HEK293 (cell line): ENCODE measurements at regions not wholly inside any gene's neighbourhood (a gene's known extent, or its start where the extent isn't known, plus 50 kb on each side); places are given as distances from the start of the nearest gene placed in this dataset.

Experiments used
- CTCF ChIA-PET: fragments of 350-600 bp; formaldehyde crosslinking; extraction: SDS; loops from one replicate; lab custom pipeline; 2021; ENCODE audit warnings: antibody characterized with exemption; lab: Yijun Ruan, JAX
- POLR2A ChIA-PET: fragments of 300-600 bp; formaldehyde crosslinking; extraction: SDS; loops from one replicate; lab custom pipeline; 2020; ENCODE audit warnings: antibody characterized with exemption, inconsistent platforms; lab: Yijun Ruan, JAX
- H3K27ac ChIP-seq: fragments of 200-500 bp; sonication (Bioruptor generic); 2 replicates; pipeline ENCODE4 v1.5.1; 2014; ENCODE audit warnings: low read depth, low read length, control low read depth, inconsistent platforms; ENCODE audit errors: extremely low read depth
- H3K36me3 ChIP-seq, 2 experiments: fragments of 200-500 bp in 1 of 2; sonication (Bioruptor generic) in 1 of 2; 1 replicate in 1 of 2; 2 replicates in 1 of 2; pipeline ENCODE4 v1.5.1; 2014 to 2017; ENCODE audit warnings: inconsistent platforms in 2 of 2, low read length in 2 of 2; ENCODE audit not compliant: control insufficient read depth in 2 of 2, insufficient read depth in 1 of 2
- H3K4me1 ChIP-seq: fragments of 200-500 bp; sonication (Bioruptor generic); 2 replicates; pipeline ENCODE4 v1.5.1; 2014; ENCODE audit warnings: mild to moderate bottlenecking, low read length, inconsistent platforms; ENCODE audit not compliant: control insufficient read depth, insufficient read depth
- H3K4me3 ChIP-seq: 2 replicates; pipeline ENCODE4 v1.5.1; 2011; ENCODE audit warnings: low read depth, mild to moderate bottlenecking, control low read depth, low read length, moderate library complexity
- H3K9me3 ChIP-seq: fragments of 200-500 bp; sonication (Bioruptor generic); 2 replicates; pipeline ENCODE4 v1.5.1; 2014; ENCODE audit warnings: low read depth, low read length, inconsistent platforms; ENCODE audit not compliant: control insufficient read depth, insufficient read depth
- GLI4 ChIP-seq: fragments of 450-650 bp; formaldehyde crosslinking; IDR thresholded peaks from 2 replicates; pipeline ENCODE4 v1.5.1; 2016; ENCODE audit warnings: missing biosample characterization, missing genetic modification characterization
- HIC1 ChIP-seq: fragments of 450-650 bp; formaldehyde crosslinking; IDR thresholded peaks from 2 replicates; pipeline ENCODE4 v1.5.1; 2016; ENCODE audit warnings: missing biosample characterization, missing genetic modification characterization
- PATZ1 ChIP-seq: fragments of 450-650 bp; formaldehyde crosslinking; IDR thresholded peaks from 2 replicates; pipeline ENCODE4 v1.5.1; 2016; ENCODE audit warnings: missing biosample characterization, missing genetic modification characterization
- WT1 ChIP-seq: fragments of 450-650 bp; formaldehyde crosslinking; IDR thresholded peaks from 2 replicates; pipeline ENCODE4 v1.5.1; 2016; ENCODE audit warnings: missing biosample characterization, missing genetic modification characterization
- ZBTB17 ChIP-seq: fragments of 450-650 bp; formaldehyde crosslinking; IDR thresholded peaks from 2 replicates; pipeline ENCODE4 v1.5.1; 2016; ENCODE audit warnings: missing biosample characterization, missing genetic modification characterization
- ZBTB20 ChIP-seq: fragments of 450-650 bp; formaldehyde crosslinking; IDR thresholded peaks from 2 replicates; pipeline ENCODE4 v1.5.1; 2016; ENCODE audit warnings: missing biosample characterization, missing genetic modification characterization
- ZNF155 ChIP-seq: fragments of 450-650 bp; formaldehyde crosslinking; IDR thresholded peaks from 2 replicates; pipeline ENCODE4 v1.5.1; 2016; ENCODE audit warnings: missing biosample characterization, missing genetic modification characterization
- ZNF239 ChIP-seq: fragments of 450-650 bp; formaldehyde crosslinking; IDR thresholded peaks from 2 replicates; pipeline ENCODE4 v1.5.1; 2016; ENCODE audit warnings: missing biosample characterization, missing genetic modification characterization
- ZNF248 ChIP-seq: fragments of 450-650 bp; formaldehyde crosslinking; IDR thresholded peaks from 2 replicates; pipeline ENCODE4 v1.5.1; 2017; ENCODE audit warnings: missing biosample characterization, missing genetic modification characterization
- ZNF274 ChIP-seq, 2 experiments: fragments of 200-500 bp in 1 of 2; fragments of 450-650 bp in 1 of 2; sonication (Bioruptor generic) in 1 of 2; formaldehyde crosslinking in 1 of 2; IDR thresholded peaks; 2 replicates each; pipeline versions ENCODE4 v1.5.1 to v1.6.1; 2014 to 2016; ENCODE audit warnings: borderline replicate concordance in 1 of 2, inconsistent platforms in 1 of 2, low read length in 1 of 2, missing biosample characterization in 1 of 2, missing genetic modification characterization in 1 of 2
- ZNF280D ChIP-seq: fragments of 450-650 bp; formaldehyde crosslinking; IDR thresholded peaks from 2 replicates; pipeline ENCODE4 v1.5.1; 2016; ENCODE audit warnings: missing biosample characterization, missing genetic modification characterization
- ZNF394 ChIP-seq: fragments of 450-650 bp; formaldehyde crosslinking; IDR thresholded peaks from 2 replicates; pipeline ENCODE4 v1.5.1; 2016; ENCODE audit warnings: missing biosample characterization, missing genetic modification characterization, mild to moderate bottlenecking, moderate library complexity, borderline replicate concordance
- ZNF416 ChIP-seq: fragments of 450-650 bp; formaldehyde crosslinking; IDR thresholded peaks from 2 replicates; pipeline ENCODE4 v1.5.1; 2016; ENCODE audit warnings: missing biosample characterization, missing genetic modification characterization
- ZNF513 ChIP-seq: fragments of 450-650 bp; IDR thresholded peaks from 2 replicates; pipeline ENCODE4 v1.5.1; 2018; ENCODE audit warnings: missing biosample characterization, missing genetic modification characterization
- ZNF521 ChIP-seq: fragments of 450-650 bp; formaldehyde crosslinking; IDR thresholded peaks from 2 replicates; pipeline ENCODE4 v1.5.1; 2017; ENCODE audit warnings: missing biosample characterization, mild to moderate bottlenecking, missing genetic modification characterization
- ZNF654 ChIP-seq: fragments of 450-650 bp; formaldehyde crosslinking; IDR thresholded peaks from 2 replicates; pipeline ENCODE4 v1.5.1; 2016; ENCODE audit warnings: low read depth, missing biosample characterization, missing genetic modification characterization
- ZNF692 ChIP-seq: fragments of 450-650 bp; formaldehyde crosslinking; IDR thresholded peaks from 2 replicates; pipeline ENCODE4 v1.5.1; 2016; ENCODE audit warnings: missing biosample characterization, missing genetic modification characterization
- ZNF701 ChIP-seq: fragments of 450-650 bp; formaldehyde crosslinking; IDR thresholded peaks from 2 replicates; pipeline ENCODE4 v1.5.1; 2016; ENCODE audit warnings: missing biosample characterization, missing genetic modification characterization
- ZNF747 ChIP-seq: fragments of 450-650 bp; formaldehyde crosslinking; IDR thresholded peaks from 2 replicates; pipeline ENCODE4 v1.5.1; 2016; ENCODE audit warnings: missing biosample characterization, missing genetic modification characterization
- ZSCAN16 ChIP-seq: fragments of 450-650 bp; formaldehyde crosslinking; IDR thresholded peaks from 2 replicates; pipeline ENCODE4 v1.5.1; 2016; ENCODE audit warnings: missing biosample characterization, missing genetic modification characterization

GRCh38 chr12:90851800-90852718, 102.9 kb downstream of the CCER1 start:
- H3K27ac ChIP-seq, result no peak overlapping the region
- TF ChIP-seq ZNF239 (tag by site-specific recombination) (no peak), ZNF513 (tag by site-specific recombination) (no peak), ZNF394 (tag by site-specific recombination) (no peak), ZNF747 (tag by site-specific recombination) (no peak), ZNF521 (tag by site-specific recombination) (no peak), ZNF274 (IDR thresholded peaks at IDR 0.05; ENCODE audit: low read length) (no peak), ZNF274 (tag by site-specific recombination; IDR thresholded peaks at IDR 0.05; ENCODE audit: borderline replicate concordance) (no peak), ZNF692 (tag by site-specific recombination) (no peak), ZNF701 (tag by site-specific recombination) (no peak), ZNF155 (tag by site-specific recombination) (no peak), ZNF654 (no peak), ZBTB17 (tag by site-specific recombination) (no peak), ZNF280D (tag by site-specific recombination) (no peak), ZNF248 (no peak), ZBTB20 (tag by site-specific recombination) (no peak), ZNF416 (tag by site-specific recombination) (no peak), GLI4 (no peak), PATZ1 (tag by site-specific recombination) (no peak), HIC1 (tag by site-specific recombination) (no peak), WT1 (tag by site-specific recombination) (no peak), ZSCAN16 (tag by site-specific recombination) (no peak)
- TF ChIP-seq, all 188 proteins: peak for 0
- Histone ChIP-seq H3K36me3 (no peaks in the 10 kb centered on the region), H3K4me1 (no peaks in the 10 kb centered on the region), H3K9me3 (no peaks in the 10 kb centered on the region), H3K4me3 (no peak overlapping the region)
- POLR2A ChIA-PET, result no interaction called here
- CTCF ChIA-PET, result no interaction called here
